B cell (primary cell): ENCODE measurements at regions not wholly inside any gene's neighbourhood (a gene's known extent, or its start where the extent isn't known, plus 50 kb on each side); places are given as distances from the start of the nearest gene placed in this dataset.

Source experiments
- ATAC-seq: fragments of 200-7000 bp; cut with Tn5 transposase; one replicate; pipeline ENCODE4 v1.10.0; 2021; ENCODE audit warnings: low read depth, mild to moderate bottlenecking, moderate number of reproducible peaks, moderate library complexity
- CTCF ChIA-PET: fragments of 350-600 bp; sonication (Branson Sonifier 250); formaldehyde crosslinking; loops from one replicate; lab custom pipeline; 2021; ENCODE audit warnings: antibody characterized with exemption, inconsistent platforms; lab: Charles Lee
- POLR2A ChIA-PET: fragments of 350-600 bp; sonication (Branson Sonifier 250); formaldehyde crosslinking; loops from one replicate; lab custom pipeline; 2021; ENCODE audit warnings: antibody characterized with exemption; lab: Charles Lee
- DNase-seq: peaks from one replicate; pipeline ENCODE4 v3.0.0; 2013
- H2AFZ ChIP-seq: 2 replicates; pipeline ENCODE4 v1.6.1; 2012; ENCODE audit warnings: mild to moderate bottlenecking, low read depth, low read length; ENCODE audit not compliant: insufficient read depth, poor library complexity, severe bottlenecking
- H3K27ac ChIP-seq, 2 donors: 1 replicate in 1 of 2; 2 replicates in 1 of 2; pipeline ENCODE4 v1.5.1; 2012 to 2013; ENCODE audit warnings: low read length in 2 of 2, mild to moderate bottlenecking in 2 of 2, moderate library complexity in 1 of 2
- H3K27me3 ChIP-seq, 4 experiments: fragments of 200-600 bp in 1 of 4; sonication (generic) in 1 of 4; replicated peaks in 1 of 4; 1 replicate in 2 of 4; 2 replicates in 2 of 4; pipeline versions ENCODE4 v1.6.1 to v1.7.0; 2013 to 2016; ENCODE audit warnings: low read length in 3 of 4, mild to moderate bottlenecking in 2 of 4, mixed read lengths in 1 of 4, moderate library complexity in 1 of 4; ENCODE audit not compliant: insufficient read depth in 4 of 4, control insufficient read depth in 3 of 4; ENCODE audit errors: control extremely low read depth in 1 of 4
- H3K36me3 ChIP-seq, 2 experiments: replicated peaks in 1 of 2; 1 replicate in 1 of 2; 2 replicates in 1 of 2; pipeline versions ENCODE4 v1.6.1 to v1.7.1; 2013; ENCODE audit warnings: low read length in 1 of 2; ENCODE audit not compliant: insufficient read depth in 2 of 2, control insufficient read depth in 1 of 2; ENCODE audit errors: control extremely low read depth in 1 of 2, extremely low read depth in 1 of 2
- H3K4me1 ChIP-seq, 2 donors: fragments of 200-600 bp in 1 of 2; sonication (generic) in 1 of 2; 1 replicate in 1 of 2; 2 replicates in 1 of 2; pipeline versions ENCODE4 v1.5.1 to v1.6.1; 2013 to 2017; ENCODE audit warnings: low read length in 2 of 2; ENCODE audit not compliant: control insufficient read depth in 2 of 2, insufficient read depth in 2 of 2
- H3K4me2 ChIP-seq: replicated peaks from 2 replicates; pipeline ENCODE3; 2012; ENCODE audit warnings: mild to moderate bottlenecking, low read depth, low read length; ENCODE audit not compliant: poor library complexity, severe bottlenecking
- H3K4me3 ChIP-seq, 5 experiments: fragments of 200-600 bp in 1 of 5; sonication (generic) in 1 of 5; 1 replicate in 3 of 5; 2 replicates in 2 of 5; pipeline versions ENCODE4 v1.5.1 to v1.7.0; 2011 to 2016; ENCODE audit warnings: low read length in 4 of 5, mild to moderate bottlenecking in 4 of 5, low read depth in 2 of 5, control low read depth in 1 of 5, moderate library complexity in 1 of 5; ENCODE audit not compliant: insufficient read depth in 1 of 5; ENCODE audit errors: control extremely low read depth in 1 of 5, extremely low read depth in 1 of 5
- H3K79me2 ChIP-seq: fragments of 200-600 bp; sonication (generic); one replicate; pipeline ENCODE4 v1.6.0; 2016; ENCODE audit warnings: low read length; ENCODE audit not compliant: control insufficient read depth, insufficient read depth
- H3K9ac ChIP-seq: fragments of 200-600 bp; sonication (generic); 2 replicates; pipeline ENCODE4 v1.6.1; 2017; ENCODE audit warnings: mild to moderate bottlenecking, low read length, moderate library complexity
- H3K9me3 ChIP-seq, 3 donors: one replicate each; pipeline versions ENCODE4 v1.6.1 to v1.7.1; 2013; ENCODE audit warnings: low read length in 2 of 3; ENCODE audit not compliant: control insufficient read depth in 2 of 3, insufficient read depth in 1 of 3; ENCODE audit errors: control extremely low read depth in 1 of 3
- H4K20me1 ChIP-seq: 2 replicates; pipeline ENCODE4 v1.6.0; 2012; ENCODE audit warnings: mild to moderate bottlenecking, low read length; ENCODE audit not compliant: insufficient read depth, control insufficient read depth, poor library complexity, severe bottlenecking
- H3K27ac Mint-ChIP-seq: one replicate; pipeline ENCODE4 v1.8.0; 2021; ENCODE audit warnings: mixed read lengths
- H3K27me3 Mint-ChIP-seq: one replicate; pipeline ENCODE4 v1.8.0; 2021; ENCODE audit warnings: mixed read lengths
- H3K4me1 Mint-ChIP-seq: one replicate; pipeline ENCODE4 v1.8.0; 2021; ENCODE audit warnings: mixed read lengths
- H3K4me3 Mint-ChIP-seq: one replicate; pipeline ENCODE4 v1.8.0; 2021; ENCODE audit warnings: mixed read lengths
- H3K9me3 Mint-ChIP-seq: one replicate; pipeline ENCODE4 v1.8.0; 2022; ENCODE audit warnings: mixed read lengths; ENCODE audit not compliant: insufficient read depth
- CTCF ChIP-seq: fragments of 200-600 bp; IDR thresholded peaks from one replicate; pipeline ENCODE4 v1.8.0; 2022; ENCODE audit warnings: antibody characterized with exemption, mild to moderate bottlenecking
- EZH2 ChIP-seq: IDR thresholded peaks from 2 replicates; pipeline ENCODE4 v1.6.1; 2012; ENCODE audit warnings: borderline replicate concordance, low read depth, mild to moderate bottlenecking, moderate library complexity, low read length; ENCODE audit not compliant: insufficient read depth, poor library complexity, severe bottlenecking
- WGBS: methylation state at CpG from one replicate; pipeline ENCODE4 v1.1.5; 2013; ENCODE audit warnings: missing lambda C conversion rate; ENCODE audit not compliant: insufficient coverage; 5-methylcytosine and 5-hydroxymethylcytosine counted together
- intact Hi-C: fragments of 100-400 bp; cut with micrococcal nuclease; formaldehyde crosslinking; loops from one replicate; pipeline ENCODE4 v1.10.0; 2022

DNA sequence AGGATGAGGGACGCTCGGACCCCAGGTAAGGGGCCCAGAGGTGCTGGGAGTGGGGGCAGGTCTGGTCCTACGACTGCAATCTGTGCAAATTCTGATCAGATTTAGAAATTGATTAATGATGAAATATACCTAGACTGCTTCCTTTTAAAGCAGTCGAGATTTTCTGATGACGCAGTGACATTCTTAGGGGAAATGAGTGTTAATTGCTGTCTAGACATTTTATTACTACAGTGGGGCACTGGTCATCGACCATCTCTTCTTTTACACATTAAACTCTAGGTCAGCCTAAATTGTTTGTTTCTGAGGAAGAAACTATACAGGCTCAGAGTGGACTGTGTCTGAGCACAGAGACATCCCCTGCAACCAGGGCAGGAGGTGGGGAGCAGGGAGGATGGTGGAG lies 154.4 kb upstream of the SALL3 start:
- TF ChIP-seq CTCF (no peak), EZH2 (no peak)
- H3K36me3 ChIP-seq: no peaks in the 10 kb centered on the region
- ChIA-PET POLR2A (no interaction called here), CTCF (no interaction called here)
- no peak overlapping the region for H3K9ac ChIP-seq
- peaks cover 0 to 11% (median 0%) of the 10 kb centered on the region in 3 donors for H3K9me3 ChIP-seq
- no peak for ATAC-seq
- no CpG with 5 or more reads among the region's 6 CpGs for WGBS
- no peak for DNase-seq
- H3K4me3 Mint-ChIP-seq: no peak overlapping the region
- no peak overlapping the region for H3K4me3 ChIP-seq
- no peaks in the 10 kb centered on the region for H3K27me3 Mint-ChIP-seq
- no peaks in the 10 kb centered on the region for H3K9me3 Mint-ChIP-seq
- no peaks in the 10 kb centered on the region for H3K4me1 ChIP-seq
- no peak overlapping the region for H3K27ac ChIP-seq
- H3K4me1 Mint-ChIP-seq: no peaks in the 10 kb centered on the region
- no peaks in the 10 kb centered on the region for H4K20me1 ChIP-seq
- H3K27ac Mint-ChIP-seq: no peak overlapping the region
- H3K4me2 ChIP-seq: no peak overlapping the region
- no peak overlapping the region for H2AFZ ChIP-seq
- no peaks in the 10 kb centered on the region for H3K27me3 ChIP-seq
- intact Hi-C loops: no loop called here
- H3K79me2 ChIP-seq: no peaks in the 10 kb centered on the region

DNA sequence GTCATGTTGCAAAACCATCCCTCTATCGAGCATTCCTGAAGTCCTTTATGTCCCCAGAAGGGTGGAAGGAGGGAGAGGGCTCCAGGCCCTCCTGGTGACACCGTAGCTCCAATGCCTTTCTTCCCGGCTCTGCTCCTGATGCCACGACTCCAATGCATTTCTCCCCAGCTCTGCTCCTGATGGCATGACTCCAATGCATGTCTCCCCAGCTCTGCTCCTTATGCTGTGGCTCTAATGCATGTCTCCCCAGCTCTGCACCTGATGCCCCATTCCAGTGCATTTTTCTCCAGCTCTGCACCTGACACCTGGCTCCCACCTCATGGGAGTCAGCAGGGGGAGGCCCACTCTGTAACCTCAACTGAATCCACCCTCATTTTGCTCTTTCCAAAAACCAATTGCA lies 153.0 kb upstream of the SALL3 start:
- TF ChIP-seq EZH2 (no peak), CTCF (no peak)
- H3K4me1 ChIP-seq: no peaks in the 10 kb centered on the region
- intact Hi-C loops: no loop called here
- no peak overlapping the region for H3K4me3 ChIP-seq
- Mint-ChIP-seq H3K27me3 (no peaks in the 10 kb centered on the region), H3K4me3 (no peak overlapping the region), H3K9me3 (no peaks in the 10 kb centered on the region), H3K27ac (no peak overlapping the region), H3K4me1 (no peaks in the 10 kb centered on the region)
- ChIA-PET CTCF (no interaction called here), POLR2A (no interaction called here)
- no peak overlapping the region for H2AFZ ChIP-seq
- H3K27ac ChIP-seq: no peak overlapping the region
- no peak for ATAC-seq
- H3K9ac ChIP-seq: no peak overlapping the region
- no peak overlapping the region for H3K4me2 ChIP-seq
- no peaks in the 10 kb centered on the region for H3K36me3 ChIP-seq
- no peaks in the 10 kb centered on the region for H4K20me1 ChIP-seq
- H3K79me2 ChIP-seq: no peaks in the 10 kb centered on the region
- DNase-seq: no peak
- WGBS: 94% methylated on average over 3 of the region's 4 CpGs
- peaks cover 0 to 14% (median 0%) of the 10 kb centered on the region in 3 donors for H3K9me3 ChIP-seq
- H3K27me3 ChIP-seq: no peaks in the 10 kb centered on the region
